Upper lobe of left lung (tissue), 4 donors: ENCODE measurements at regions not wholly inside any gene's neighbourhood (a gene's known extent, or its start where the extent isn't known, plus 50 kb on each side); places are given as distances from the start of the nearest gene placed in this dataset.

Experiments used
- EP300 ChIP-seq, 4 donors: sonication (generic); formaldehyde crosslinking; IDR thresholded peaks; one replicate each; pipeline ENCODE4 v1.5.1; 2017; ENCODE audit warnings: antibody characterized with exemption in 4 of 4, control low read depth in 2 of 4
- POLR2A ChIP-seq, 4 donors: fragments of 450-650 bp; IDR thresholded peaks; one replicate each; pipeline ENCODE4 v1.5.1; 2016 to 2017; ENCODE audit warnings: antibody characterized with exemption in 4 of 4, mild to moderate bottlenecking in 2 of 4
- TF ChIP-seq, protein P1 (sequence below), 6 experiments: fragments of 450-650 bp in 4 of 6; fragments of 200-600 bp in 2 of 6; sonication (generic) in 2 of 6; IDR thresholded peaks; one replicate each; pipeline ENCODE4 v1.5.1; 2016 to 2019; ENCODE audit warnings: antibody characterized with exemption in 6 of 6

DNA sequence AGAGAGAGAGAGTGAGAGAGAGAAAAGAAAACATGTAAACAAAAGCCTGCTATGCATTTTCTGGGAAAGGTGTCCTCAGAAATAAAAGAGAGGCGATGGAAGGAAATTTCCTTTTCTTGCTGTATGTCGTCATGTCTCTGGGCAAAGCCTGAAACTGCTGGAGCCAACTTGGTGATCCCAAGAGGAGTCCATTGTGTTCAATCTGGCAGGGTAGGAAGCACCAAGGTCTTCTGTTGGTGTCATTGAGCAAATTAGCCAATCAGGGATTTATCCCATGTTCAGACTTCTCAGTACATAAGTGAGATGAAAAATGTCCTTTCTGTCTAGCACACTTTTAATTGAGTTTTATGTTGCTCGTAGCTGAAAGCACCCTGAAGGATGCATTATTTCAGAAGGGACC, 260.0 kb upstream of the KAZN start:
- TF ChIP-seq, protein P1, sequence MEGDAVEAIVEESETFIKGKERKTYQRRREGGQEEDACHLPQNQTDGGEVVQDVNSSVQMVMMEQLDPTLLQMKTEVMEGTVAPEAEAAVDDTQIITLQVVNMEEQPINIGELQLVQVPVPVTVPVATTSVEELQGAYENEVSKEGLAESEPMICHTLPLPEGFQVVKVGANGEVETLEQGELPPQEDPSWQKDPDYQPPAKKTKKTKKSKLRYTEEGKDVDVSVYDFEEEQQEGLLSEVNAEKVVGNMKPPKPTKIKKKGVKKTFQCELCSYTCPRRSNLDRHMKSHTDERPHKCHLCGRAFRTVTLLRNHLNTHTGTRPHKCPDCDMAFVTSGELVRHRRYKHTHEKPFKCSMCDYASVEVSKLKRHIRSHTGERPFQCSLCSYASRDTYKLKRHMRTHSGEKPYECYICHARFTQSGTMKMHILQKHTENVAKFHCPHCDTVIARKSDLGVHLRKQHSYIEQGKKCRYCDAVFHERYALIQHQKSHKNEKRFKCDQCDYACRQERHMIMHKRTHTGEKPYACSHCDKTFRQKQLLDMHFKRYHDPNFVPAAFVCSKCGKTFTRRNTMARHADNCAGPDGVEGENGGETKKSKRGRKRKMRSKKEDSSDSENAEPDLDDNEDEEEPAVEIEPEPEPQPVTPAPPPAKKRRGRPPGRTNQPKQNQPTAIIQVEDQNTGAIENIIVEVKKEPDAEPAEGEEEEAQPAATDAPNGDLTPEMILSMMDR (IDR thresholded peaks at IDR 0.05) = no peak
- TF ChIP-seq EP300 (IDR thresholded peaks at IDR 0.05) (no peak), POLR2A (IDR thresholded peaks at IDR 0.05) (no peak)
